SW480 (cell line): ENCODE measurements at regions not wholly inside any gene's neighbourhood (a gene's known extent, or its start where the extent isn't known, plus 50 kb on each side); places are given as distances from the start of the nearest gene placed in this dataset.

Experiments used
- DNase-seq: peaks from one replicate; pipeline ENCODE4 v3.0.0-alpha.2; 2016; ENCODE audit warnings: low spot score

GRCh38 chr2:12083713-12084419, 337.4 kb downstream of the LPIN1 start:
- no peak for DNase-seq

- no peak for DNase-seq
These were observed 340.7 kb downstream of the LPIN1 start for GRCh38 chr2:12087175-12087574.

- DNase-seq: no peak
These were observed 341.4 kb downstream of the LPIN1 start for GRCh38 chr2:12087671-12088380.

- DNase-seq: no peak
These were observed 342.6 kb downstream of the LPIN1 start for GRCh38 chr2:12089001-12089400.

GRCh38 chr2:12089496-12089895, 343.1 kb downstream of the LPIN1 start:
- DNase-seq: no peak

- no peak for DNase-seq
These were observed 343.6 kb downstream of the LPIN1 start for GRCh38 chr2:12090072-12090471.

- DNase-seq: no peak
These were observed 344.2 kb downstream of the LPIN1 start for GRCh38 chr2:12090590-12090989.

GRCh38 chr2:12091201-12091806, 344.9 kb downstream of the LPIN1 start:
- no peak for DNase-seq

GRCh38 chr2:12094134-12094533, 347.7 kb downstream of the LPIN1 start:
- no peak for DNase-seq

- DNase-seq: no peak
These were observed 349.8 kb downstream of the LPIN1 start for GRCh38 chr2:12096051-12096787.

GRCh38 chr2:12096788-12097449, 350.5 kb downstream of the LPIN1 start:
- DNase-seq: no peak

GRCh38 chr2:12097859-12098258, 351.4 kb downstream of the LPIN1 start:
- no peak for DNase-seq

GRCh38 chr2:12099374-12099773, 352.9 kb downstream of the LPIN1 start:
- DNase-seq: no peak

- DNase-seq: no peak
These were observed 356.2 kb downstream of the LPIN1 start for GRCh38 chr2:12102679-12103078.

GRCh38 chr2:12105180-12105579, 358.7 kb downstream of the LPIN1 start:
- no peak for DNase-seq

- DNase-seq: peak; percentile 19
These were observed 360.1 kb downstream of the LPIN1 start for GRCh38 chr2:12106440-12107080.

- DNase-seq: no peak
These were observed 360.9 kb downstream of the LPIN1 start for GRCh38 chr2:12107321-12107720.

- DNase-seq: no peak
These were observed 361.5 kb downstream of the LPIN1 start for GRCh38 chr2:12107939-12108338.

GRCh38 chr2:12109363-12110017, 363.1 kb downstream of the LPIN1 start:
- no peak for DNase-seq

GRCh38 chr2:12110074-12110473, 363.6 kb downstream of the LPIN1 start:
- DNase-seq: no peak

- DNase-seq: no peak
These were observed 364.0 kb downstream of the LPIN1 start for GRCh38 chr2:12110481-12110880.
